Glomerular visceral epithelial cell (primary cell): ENCODE measurements at regions not wholly inside any gene's neighbourhood (a gene's known extent, or its start where the extent isn't known, plus 50 kb on each side); places are given as distances from the start of the nearest gene placed in this dataset.

Experiments
- DNase-seq: peaks from one replicate; pipeline ENCODE4 v3.0.0-alpha.2; 2016; ENCODE audit errors: extremely low spot score

- DNase-seq = no peak
Observed at GRCh38 chr4:120526033-120526432, 396.5 kb downstream of the PRDM5 start.

- DNase-seq = no peak
Observed at GRCh38 chr4:120525106-120525505, 397.4 kb downstream of the PRDM5 start.

GRCh38 chr4:120524237-120524636 lies 398.3 kb downstream of the PRDM5 start:
- DNase-seq = no peak

- DNase-seq = no peak
Observed at GRCh38 chr4:120520761-120521160, 401.8 kb downstream of the PRDM5 start.

- no peak for DNase-seq
Observed at GRCh38 chr4:120517966-120518365, 404.6 kb downstream of the PRDM5 start.

- no peak for DNase-seq
Observed at GRCh38 chr4:120509719-120510118, 412.8 kb downstream of the PRDM5 start.

GRCh38 chr4:120509222-120509621 lies 413.3 kb downstream of the PRDM5 start:
- no peak for DNase-seq

- no peak for DNase-seq
Observed at GRCh38 chr4:120508036-120508435, 414.5 kb downstream of the PRDM5 start.

GRCh38 chr4:120506536-120506935 lies 416.0 kb downstream of the PRDM5 start:
- DNase-seq = no peak

- DNase-seq = no peak
Observed at GRCh38 chr4:120498678-120499077, 423.8 kb downstream of the PRDM5 start.

- no peak for DNase-seq
Observed at GRCh38 chr4:120491481-120491880, 424.8 kb upstream of the MAD2L1 start.

- no peak for DNase-seq
Observed at GRCh38 chr4:120481756-120482155, 415.1 kb upstream of the MAD2L1 start.

GRCh38 chr4:120472447-120473131 lies 405.9 kb upstream of the MAD2L1 start:
- DNase-seq = no peak

GRCh38 chr4:120466429-120466828 lies 399.8 kb upstream of the MAD2L1 start:
- no peak for DNase-seq

GRCh38 chr4:120454788-120455187 lies 388.1 kb upstream of the MAD2L1 start:
- DNase-seq = no peak

GRCh38 chr4:120452536-120452935 lies 385.9 kb upstream of the MAD2L1 start:
- no peak for DNase-seq

- DNase-seq = no peak
Observed at GRCh38 chr4:120452001-120452400, 385.4 kb upstream of the MAD2L1 start.

- no peak for DNase-seq
Observed at GRCh38 chr4:120447774-120448173, 381.1 kb upstream of the MAD2L1 start.

GRCh38 chr4:120446051-120446567 lies 379.5 kb upstream of the MAD2L1 start:
- DNase-seq = no peak

- DNase-seq = no peak
Observed at GRCh38 chr4:120445186-120445585, 378.5 kb upstream of the MAD2L1 start.

GRCh38 chr4:120443116-120443515 lies 376.5 kb upstream of the MAD2L1 start:
- no peak for DNase-seq

- DNase-seq = no peak
Observed at GRCh38 chr4:120440730-120441129, 374.1 kb upstream of the MAD2L1 start.

GRCh38 chr4:120435179-120435578 lies 368.5 kb upstream of the MAD2L1 start:
- DNase-seq = no peak

- DNase-seq = no peak
Observed at GRCh38 chr4:120434756-120435155, 368.1 kb upstream of the MAD2L1 start.
